ENCODE measurements at regions not wholly inside any gene's neighbourhood (a gene's known extent, or its start where the extent isn't known, plus 50 kb on each side); places are given as distances from the start of the nearest gene placed in this dataset.

GRCh38 chr10:47077941-47078340 is 166.7 kb downstream of the PTPN20 start:
- DNase-seq: no peak
- Mint-ChIP-seq H3K27ac (ENCODE audit: unreplicated experiment) (no peak overlapping the region), H3K27me3 (ENCODE audit: unreplicated experiment) (peaks cover 14% of the 10 kb centered on the region), H3K4me3 (ENCODE audit: low read depth, unreplicated experiment) (no peak overlapping the region), H3K9me3 (ENCODE audit: low read depth, unreplicated experiment) (peaks cover 6% of the 10 kb centered on the region), H3K4me1 (ENCODE audit: low read depth, unreplicated experiment) (peaks cover 33% of the 10 kb centered on the region), H3K36me3 (ENCODE audit: insufficient read depth, unreplicated experiment) (no peaks in the 10 kb centered on the region)
- intact Hi-C loops (cut with micrococcal nuclease; ENCODE audit: unreplicated experiment): loop anchor here (10.0 kb wide), 1 partner anchor 57 kb away; no protein-coding TSS in a partner anchor
- CTCF ChIA-PET: no interaction called here
- TF ChIP-seq, protein P1, sequence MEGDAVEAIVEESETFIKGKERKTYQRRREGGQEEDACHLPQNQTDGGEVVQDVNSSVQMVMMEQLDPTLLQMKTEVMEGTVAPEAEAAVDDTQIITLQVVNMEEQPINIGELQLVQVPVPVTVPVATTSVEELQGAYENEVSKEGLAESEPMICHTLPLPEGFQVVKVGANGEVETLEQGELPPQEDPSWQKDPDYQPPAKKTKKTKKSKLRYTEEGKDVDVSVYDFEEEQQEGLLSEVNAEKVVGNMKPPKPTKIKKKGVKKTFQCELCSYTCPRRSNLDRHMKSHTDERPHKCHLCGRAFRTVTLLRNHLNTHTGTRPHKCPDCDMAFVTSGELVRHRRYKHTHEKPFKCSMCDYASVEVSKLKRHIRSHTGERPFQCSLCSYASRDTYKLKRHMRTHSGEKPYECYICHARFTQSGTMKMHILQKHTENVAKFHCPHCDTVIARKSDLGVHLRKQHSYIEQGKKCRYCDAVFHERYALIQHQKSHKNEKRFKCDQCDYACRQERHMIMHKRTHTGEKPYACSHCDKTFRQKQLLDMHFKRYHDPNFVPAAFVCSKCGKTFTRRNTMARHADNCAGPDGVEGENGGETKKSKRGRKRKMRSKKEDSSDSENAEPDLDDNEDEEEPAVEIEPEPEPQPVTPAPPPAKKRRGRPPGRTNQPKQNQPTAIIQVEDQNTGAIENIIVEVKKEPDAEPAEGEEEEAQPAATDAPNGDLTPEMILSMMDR (IDR thresholded peaks at IDR 0.05; ENCODE audit: unreplicated experiment): no peak
- no TSS peak for BruUV-seq (replicated peaks)

GRCh38 chr10:47078393-47079203 is 167.4 kb downstream of the PTPN20 start:
- DNase-seq: no peak
- Mint-ChIP-seq H3K4me1 (ENCODE audit: low read depth, unreplicated experiment) (peaks cover 35% of the 10 kb centered on the region), H3K9me3 (ENCODE audit: low read depth, unreplicated experiment) (peaks cover 6% of the 10 kb centered on the region), H3K4me3 (ENCODE audit: low read depth, unreplicated experiment) (no peak overlapping the region), H3K27ac (ENCODE audit: unreplicated experiment) (no peak overlapping the region), H3K27me3 (ENCODE audit: unreplicated experiment) (peaks cover 14% of the 10 kb centered on the region), H3K36me3 (ENCODE audit: insufficient read depth, unreplicated experiment) (no peaks in the 10 kb centered on the region)
- no TSS peak for BruUV-seq (replicated peaks)
- intact Hi-C loops (cut with micrococcal nuclease; ENCODE audit: unreplicated experiment): loop anchor here (10.0 kb wide), 1 partner anchor 56 kb away; no protein-coding TSS in a partner anchor
- CTCF ChIA-PET: no interaction called here
- TF ChIP-seq, protein P1 (IDR thresholded peaks at IDR 0.05; ENCODE audit: unreplicated experiment): no peak

DNA sequence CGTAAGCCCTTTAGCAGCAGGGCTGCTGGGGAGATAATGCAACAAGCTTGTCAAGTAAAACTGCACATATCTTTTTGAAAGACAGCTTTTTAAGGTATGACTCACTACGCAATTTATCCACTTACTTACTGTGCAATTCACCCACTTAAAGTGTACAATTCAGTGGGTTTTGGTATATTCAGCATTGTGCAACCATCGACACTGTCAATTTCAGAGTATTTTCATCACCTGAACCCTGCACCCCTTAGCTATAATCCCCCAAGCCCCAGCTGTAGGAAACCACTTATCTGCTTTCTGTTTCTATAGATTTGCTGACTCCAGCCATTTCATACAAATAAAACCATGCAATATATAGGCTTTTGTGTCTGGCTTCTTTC is 168.0 kb downstream of the PTPN20 start:
- no peaks in the 10 kb centered on the region for H3K36me3 Mint-ChIP-seq (ENCODE audit: insufficient read depth, unreplicated experiment)
- peaks cover 35% of the 10 kb centered on the region for H3K4me1 Mint-ChIP-seq (ENCODE audit: low read depth, unreplicated experiment)
- no TSS peak for BruUV-seq (replicated peaks)
- no peak overlapping the region for H3K27ac Mint-ChIP-seq (ENCODE audit: unreplicated experiment)
- TF ChIP-seq, protein P1 (IDR thresholded peaks at IDR 0.05; ENCODE audit: unreplicated experiment): no peak
- H3K9me3 Mint-ChIP-seq (ENCODE audit: low read depth, unreplicated experiment): peaks cover 6% of the 10 kb centered on the region
- no peak for DNase-seq
- CTCF ChIA-PET: no interaction called here
- H3K27me3 Mint-ChIP-seq (ENCODE audit: unreplicated experiment): peaks cover 14% of the 10 kb centered on the region
- intact Hi-C loops (cut with micrococcal nuclease; ENCODE audit: unreplicated experiment): loop anchor here (10.0 kb wide), 1 partner anchor 56 kb away; no protein-coding TSS in a partner anchor
- no peak overlapping the region for H3K4me3 Mint-ChIP-seq (ENCODE audit: low read depth, unreplicated experiment)

- H3K9me3 Mint-ChIP-seq (ENCODE audit: low read depth, unreplicated experiment): peaks cover 6% of the 10 kb centered on the region
- CTCF ChIA-PET: interaction anchor here (0.7 kb wide), 1 partner anchor 10 kb away, joined by 3 read pairs; no protein-coding TSS in a partner anchor
- no TSS peak for BruUV-seq (replicated peaks)
- peaks cover 13% of the 10 kb centered on the region for H3K27me3 Mint-ChIP-seq (ENCODE audit: unreplicated experiment)
- intact Hi-C loops (cut with micrococcal nuclease; ENCODE audit: unreplicated experiment): no loop called here
- DNase-seq: no peak
- peaks cover 35% of the 10 kb centered on the region for H3K4me1 Mint-ChIP-seq (ENCODE audit: low read depth, unreplicated experiment)
- no peak overlapping the region for H3K27ac Mint-ChIP-seq (ENCODE audit: unreplicated experiment)
- H3K4me3 Mint-ChIP-seq (ENCODE audit: low read depth, unreplicated experiment): no peak overlapping the region
- H3K36me3 Mint-ChIP-seq (ENCODE audit: insufficient read depth, unreplicated experiment): no peaks in the 10 kb centered on the region
- TF ChIP-seq, protein P1 (IDR thresholded peaks at IDR 0.05; ENCODE audit: unreplicated experiment): no peak
Measured at GRCh38 chr10:47081264-47081663, 170.0 kb downstream of the PTPN20 start.

Data from Calu3 (cell line).